ENCODE measurements at regions not wholly inside any gene's neighbourhood (a gene's known extent, or its start where the extent isn't known, plus 50 kb on each side); places are given as distances from the start of the nearest gene placed in this dataset.

- no peak for TF ChIP-seq SIN3A (IDR thresholded peaks at IDR 0.05; ENCODE audit: borderline replicate concordance, insufficient read depth, low read length)
- TF ChIP-seq POLR2AphosphoS5 (IDR thresholded peaks at IDR 0.05; ENCODE audit: low read depth, low read length) = no peak
These were observed 84.5 kb downstream of the HRH4 start for GRCh38 chr18:24544949-24545348.
